Fibroblast of gingiva (primary cell): ENCODE measurements at regions not wholly inside any gene's neighbourhood (a gene's known extent, or its start where the extent isn't known, plus 50 kb on each side); places are given as distances from the start of the nearest gene placed in this dataset.
"Not testable (repeated sequence)": the region's sequence is repeated elsewhere in the genome, so short reads cannot be mapped to it uniquely, and the experiment has no call there.

Experiments used
- DNase-seq: peaks from one replicate; pipeline ENCODE4 v3.0.0-alpha.2; 2011; ENCODE audit warnings: low read depth

DNA sequence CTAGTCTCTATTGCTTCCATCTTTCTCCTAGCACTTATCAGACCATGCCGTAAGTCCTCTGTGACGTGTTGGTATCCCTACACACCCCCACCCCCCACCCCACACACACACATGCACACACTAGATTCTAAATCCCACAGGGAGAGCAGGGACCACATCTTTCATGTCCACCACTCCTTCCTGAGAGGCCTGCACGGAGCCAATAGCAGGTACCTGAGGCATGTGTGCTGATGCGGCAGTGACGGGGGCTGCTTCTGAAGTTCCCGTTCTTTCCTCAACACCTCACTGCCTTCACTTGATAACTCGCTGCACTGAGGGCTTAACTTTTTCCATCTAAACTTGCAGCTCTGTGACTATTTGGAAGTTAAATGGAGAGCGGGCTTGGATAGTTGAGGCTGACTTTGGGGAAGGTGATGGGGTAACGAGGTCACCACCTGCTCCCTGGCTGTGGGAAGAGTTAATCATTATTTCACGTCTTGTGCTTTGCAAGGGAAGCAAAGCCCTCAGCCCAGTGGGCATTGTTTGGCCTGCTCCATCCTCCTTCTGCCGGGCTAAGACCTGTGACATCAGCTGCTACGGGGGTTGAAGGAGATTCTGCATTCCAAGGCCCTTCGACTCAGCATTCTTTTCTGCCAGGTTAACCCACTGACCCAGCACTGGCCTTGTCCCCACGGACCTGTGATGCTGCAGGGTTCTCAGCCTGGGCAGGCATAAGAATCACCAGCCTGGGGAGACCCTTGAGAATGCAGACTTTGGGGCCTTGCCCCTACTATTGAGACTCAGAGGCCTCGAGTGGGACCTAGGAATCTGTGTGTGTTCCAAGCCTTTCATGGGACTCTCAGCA is 187.8 kb downstream of the ANKRD60 start:
- no peak for DNase-seq

DNA sequence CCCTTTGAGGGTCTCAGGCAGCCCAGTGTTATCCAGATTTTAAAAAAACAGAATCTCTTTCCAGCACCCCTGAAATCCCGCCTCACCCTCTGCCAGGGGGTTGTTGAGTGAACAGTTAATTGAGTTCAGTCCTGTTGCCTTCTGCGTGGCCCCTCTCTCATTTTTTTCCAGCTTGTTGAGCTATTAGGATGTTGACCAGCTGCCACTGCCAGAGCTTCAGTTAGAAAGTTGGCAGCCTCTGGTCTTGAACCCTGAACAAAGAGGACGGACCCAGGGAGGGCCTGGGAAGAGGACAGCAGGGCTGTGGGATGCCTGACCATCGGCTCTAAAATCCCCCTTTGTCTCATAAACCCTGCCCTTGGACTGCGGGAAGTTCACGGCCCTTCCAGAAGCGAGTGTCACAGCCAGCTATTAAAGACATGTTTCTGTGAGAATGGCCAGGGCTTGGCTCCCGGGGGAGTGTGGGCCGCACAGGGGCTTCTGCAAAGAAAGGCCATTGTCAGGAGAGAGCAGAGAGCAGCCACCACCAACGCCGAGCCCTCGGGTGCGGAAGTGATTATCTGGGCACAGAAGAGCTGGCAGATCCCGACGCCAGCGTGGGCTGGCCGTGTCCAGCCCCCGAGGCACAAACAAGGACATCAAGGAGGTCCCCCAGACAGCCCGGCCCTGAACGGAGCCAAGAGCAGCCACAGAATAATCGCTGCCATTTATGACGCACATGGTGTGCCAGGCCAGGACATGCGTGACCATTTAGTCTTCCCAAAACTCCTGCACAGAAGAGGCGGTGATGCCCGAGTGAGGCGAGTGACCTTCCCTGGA is 189.0 kb downstream of the ANKRD60 start:
- DNase-seq: no peak

- DNase-seq: no peak
Observed at GRCh38 chr20:58038123-58038654, 190.3 kb downstream of the ANKRD60 start.

GRCh38 chr20:58037631-58038030 is 190.8 kb downstream of the ANKRD60 start:
- DNase-seq: no peak

DNA sequence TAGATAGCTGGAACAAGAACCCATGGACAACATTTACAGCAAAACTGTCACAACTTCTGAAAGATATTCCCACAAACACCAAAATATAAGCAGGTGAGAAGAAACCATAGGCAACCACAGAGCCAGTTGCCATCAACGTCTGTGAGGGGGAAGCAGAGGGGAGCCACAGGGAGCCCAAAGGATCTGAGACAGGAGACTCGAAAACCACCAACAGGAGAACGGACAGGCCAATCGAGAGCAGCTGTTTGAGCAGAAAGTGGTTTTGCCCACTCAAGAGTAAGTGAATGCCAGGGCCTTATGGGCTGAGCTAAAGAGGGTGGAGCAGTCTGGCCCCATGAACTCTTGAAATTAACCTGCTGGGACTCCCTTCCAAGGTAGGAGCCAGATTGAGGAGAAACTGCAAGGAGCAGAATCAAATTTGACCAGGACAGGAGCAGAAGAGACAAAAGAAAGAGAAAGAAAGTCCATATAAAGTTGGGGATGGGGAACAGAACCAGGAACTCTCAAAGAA is 195.4 kb downstream of the ANKRD60 start:
- no peak for DNase-seq

GRCh38 chr20:58032599-58032998 is 195.9 kb downstream of the ANKRD60 start:
- no peak for DNase-seq

DNA sequence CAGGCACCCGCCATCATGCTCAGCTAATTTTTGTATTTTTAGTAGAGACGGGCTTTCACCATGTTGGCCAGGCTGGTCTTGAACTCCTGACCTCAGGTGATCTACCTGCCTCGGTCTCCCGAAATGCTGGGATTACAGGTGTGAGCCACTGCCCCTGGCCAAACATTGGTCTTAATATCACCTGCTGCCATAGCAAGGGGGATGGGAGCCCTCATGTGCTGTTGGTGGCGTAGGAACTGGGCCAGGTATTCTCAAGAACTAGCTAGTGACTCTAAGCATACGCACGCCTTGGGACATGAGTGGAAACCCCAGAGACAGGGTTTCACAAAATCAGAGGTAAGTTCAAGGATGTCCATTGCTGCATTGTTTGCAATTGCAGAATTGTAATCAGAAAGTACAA is 197.1 kb downstream of the ANKRD60 start:
- not testable (repeated sequence) for DNase-seq

DNA sequence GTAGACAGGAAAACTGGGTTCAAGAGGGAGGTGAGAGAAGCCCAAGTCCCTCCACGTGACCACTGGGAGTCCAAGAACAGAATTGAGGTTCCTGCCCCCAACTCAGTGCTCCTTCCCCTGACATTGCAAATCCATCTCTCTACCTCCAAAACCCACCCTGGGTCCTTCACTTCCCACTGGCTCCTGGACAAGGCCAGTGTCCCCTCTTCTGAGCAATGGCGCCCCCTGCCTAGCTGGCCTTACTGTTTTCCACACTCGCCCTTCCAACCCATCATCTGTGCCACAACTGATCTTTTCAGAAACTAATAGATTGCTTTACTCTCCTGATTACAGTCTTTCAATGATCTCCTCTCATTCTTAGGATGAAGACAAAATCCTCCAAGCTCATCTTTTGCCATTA is 200.3 kb downstream of the ANKRD60 start:
- no peak for DNase-seq

DNA sequence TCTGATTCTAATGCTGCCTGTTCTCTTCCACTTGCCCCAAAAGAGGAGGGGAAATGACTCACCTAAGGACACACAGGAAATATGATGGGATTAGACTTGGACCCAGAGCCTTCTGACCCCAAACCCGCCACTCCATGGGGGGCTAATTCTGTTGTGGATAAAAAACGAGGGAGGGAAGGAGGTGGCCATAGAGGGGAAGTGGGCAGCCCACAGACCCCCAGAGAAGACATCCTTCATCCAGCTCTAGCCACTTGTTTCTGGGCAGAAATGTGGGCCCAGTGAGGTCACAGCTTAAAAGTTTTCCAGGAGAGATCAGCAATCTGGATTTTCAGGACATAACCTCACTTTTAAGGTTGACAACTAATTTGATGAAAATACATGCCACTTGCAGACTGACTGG is 202.1 kb downstream of the ANKRD60 start:
- DNase-seq: no peak

GRCh38 chr20:58025233-58025632 is 203.2 kb downstream of the ANKRD60 start:
- DNase-seq: no peak

DNA sequence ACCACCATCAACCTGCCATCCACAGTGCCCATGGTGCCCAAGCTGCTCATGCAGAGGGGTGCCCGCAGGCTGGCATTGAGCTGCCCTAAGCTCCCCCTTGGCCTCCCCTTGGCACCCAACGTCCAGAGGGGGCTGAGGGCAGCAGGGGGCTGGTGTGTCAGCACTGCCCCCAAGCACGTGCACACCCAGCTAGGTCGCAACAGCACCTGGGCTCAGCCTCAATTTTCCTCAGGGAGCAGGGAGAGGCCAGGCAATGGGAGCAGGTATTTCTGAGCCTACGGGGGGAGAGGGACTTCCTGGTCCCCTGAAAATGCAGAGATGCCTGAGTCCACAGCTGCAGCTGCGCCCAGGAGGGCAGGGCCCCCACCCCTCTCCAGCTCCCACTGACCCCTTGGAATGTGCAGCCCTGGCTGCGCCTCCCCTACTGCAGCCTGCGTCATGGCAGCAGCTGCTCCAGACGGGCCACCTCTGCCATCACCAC is 204.2 kb downstream of the ANKRD60 start:
- no peak for DNase-seq

GRCh38 chr20:58023781-58024180 is 204.7 kb downstream of the ANKRD60 start:
- no peak for DNase-seq

GRCh38 chr20:58023346-58023745 is 205.1 kb downstream of the ANKRD60 start:
- DNase-seq: no peak

DNA sequence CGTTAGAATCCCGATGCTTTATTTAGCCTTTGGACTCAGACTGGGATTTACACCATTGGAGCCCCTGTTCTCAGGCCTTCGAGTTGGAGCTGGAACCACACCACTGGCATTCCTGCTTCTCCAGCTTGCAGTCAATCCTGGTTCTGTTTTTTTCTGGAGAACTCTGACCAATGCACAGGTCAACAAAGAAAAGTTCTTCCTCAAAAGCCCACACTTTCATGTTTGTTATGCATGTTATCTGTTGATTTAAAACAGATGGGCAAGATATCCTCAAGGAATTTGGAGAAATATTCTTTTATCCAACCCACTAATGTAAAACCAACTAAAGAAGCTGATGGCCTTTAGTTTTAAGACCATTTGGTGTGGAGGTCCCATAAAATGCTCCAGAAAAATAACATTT is 205.7 kb downstream of the ANKRD60 start:
- DNase-seq: no peak

DNA sequence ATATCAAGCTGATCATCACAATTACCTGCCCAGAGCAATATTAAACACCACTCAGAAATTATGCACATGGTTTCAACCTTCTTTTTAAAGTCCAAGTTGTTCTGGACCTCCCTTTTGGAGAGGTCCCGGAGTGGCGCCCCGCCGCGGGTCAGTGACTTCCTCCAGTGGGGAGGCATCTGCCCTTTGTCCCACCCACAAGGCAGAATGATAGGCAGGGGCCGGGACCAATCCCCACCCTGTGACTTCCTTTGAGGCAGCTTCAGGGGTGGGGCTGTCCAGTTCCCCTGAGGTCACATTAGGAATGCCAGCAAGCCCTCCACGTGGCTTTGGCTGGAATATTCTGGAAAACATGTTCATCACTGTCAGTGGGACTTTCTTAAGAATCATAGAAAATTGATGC is 207.0 kb downstream of the ANKRD60 start:
- no peak for DNase-seq

DNA sequence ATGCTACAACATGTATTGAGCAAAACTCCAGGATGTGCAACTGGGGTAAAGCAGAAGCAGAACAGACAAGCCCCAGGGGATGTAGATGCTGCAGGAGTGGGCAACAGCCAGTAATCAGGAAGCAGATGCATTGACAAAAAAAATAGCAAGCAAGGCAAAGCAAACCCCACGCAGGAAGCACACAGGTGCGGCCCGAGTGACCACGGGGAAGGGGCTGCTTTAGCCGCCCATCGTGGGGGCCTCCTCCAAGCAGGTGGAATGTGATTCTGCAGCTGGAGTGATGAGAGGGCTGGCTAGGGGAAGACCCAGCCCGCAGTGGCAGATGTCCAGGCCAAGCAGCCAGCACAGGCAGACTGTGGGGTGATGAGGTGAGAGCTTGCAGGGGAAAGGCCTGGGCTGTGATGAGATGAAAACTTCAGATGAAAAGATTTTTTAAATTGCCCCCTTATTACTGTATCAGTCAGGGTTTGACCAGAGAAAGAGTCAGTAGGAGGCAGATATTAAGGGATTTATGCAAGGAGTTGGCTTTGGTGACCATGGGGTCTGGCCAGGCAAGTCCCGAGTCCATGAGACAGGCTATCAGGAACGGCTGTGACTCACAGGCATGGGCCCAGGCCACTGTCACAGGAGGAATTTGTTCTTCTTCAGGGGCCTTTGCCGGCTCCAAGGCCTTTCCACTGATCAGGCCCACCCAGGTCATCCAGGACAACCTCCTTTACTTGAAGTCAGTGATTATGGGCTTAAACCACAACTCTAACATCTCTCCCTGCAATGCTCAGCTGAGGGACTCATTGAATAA is 207.6 kb downstream of the ANKRD60 start:
- no peak for DNase-seq

GRCh38 chr20:58019850-58020625 is 208.4 kb downstream of the ANKRD60 start:
- no peak for DNase-seq

DNA sequence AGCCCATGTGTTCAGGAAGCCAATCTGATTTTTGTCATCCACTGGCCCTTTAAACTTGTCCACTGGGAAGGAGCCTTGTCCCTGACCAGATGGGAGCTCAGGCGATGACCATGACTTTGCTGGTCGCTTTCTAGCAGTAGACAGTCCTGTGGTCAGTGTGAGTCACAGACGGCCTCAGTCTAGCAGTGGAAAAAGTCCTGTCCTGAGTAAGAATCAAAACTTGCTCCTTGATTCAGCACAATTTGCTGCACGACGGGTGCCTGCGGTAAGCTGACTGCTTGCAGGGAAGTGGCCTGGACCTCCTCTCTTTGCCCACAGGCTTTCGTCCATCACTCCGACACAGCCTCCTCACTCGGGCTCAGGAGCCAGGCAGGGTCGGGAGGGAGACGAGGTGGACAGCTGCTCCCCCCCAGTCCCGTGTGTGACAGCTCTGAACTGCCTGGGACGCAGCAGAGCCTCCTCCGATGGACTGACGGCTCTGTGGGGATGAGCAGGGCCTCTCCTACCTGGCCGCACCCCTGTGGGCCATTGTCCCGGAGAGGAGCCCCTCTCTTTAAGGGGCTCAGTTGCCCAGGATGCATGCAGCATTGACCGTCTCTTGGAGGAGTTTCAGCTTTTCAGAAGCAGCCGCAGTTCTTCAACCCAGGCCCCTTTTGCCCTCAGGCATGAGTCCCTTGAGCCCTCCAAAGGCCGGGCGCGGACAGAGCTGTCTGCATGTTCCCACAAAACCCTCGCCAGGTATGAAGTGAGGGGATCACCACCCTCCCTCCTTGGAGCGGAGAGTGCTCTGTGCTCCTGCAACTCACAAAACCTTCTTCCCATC is 209.2 kb downstream of the ANKRD60 start:
- DNase-seq: peak; percentile 35

GRCh38 chr20:58018590-58018989 is 209.9 kb downstream of the ANKRD60 start:
- no peak for DNase-seq

- DNase-seq: no peak
Observed at GRCh38 chr20:58017970-58018530, 210.4 kb downstream of the ANKRD60 start.
